MM.1S (cell line): ENCODE measurements at regions not wholly inside any gene's neighbourhood (a gene's known extent, or its start where the extent isn't known, plus 50 kb on each side); places are given as distances from the start of the nearest gene placed in this dataset.

Source experiments
- EZH2phosphoT487 ChIP-seq: fragments of 300-600 bp; sonication (generic); IDR thresholded peaks from 2 replicates; pipeline ENCODE4 v1.6.1; 2018; ENCODE audit warnings: antibody characterized with exemption, low read length
- TF ChIP-seq, protein P1 (sequence below): fragments of 300-600 bp; sonication (generic); IDR thresholded peaks from 2 replicates; pipeline ENCODE4 v1.5.1; 2016; ENCODE audit warnings: antibody characterized with exemption, low read length, mixed read lengths

DNA sequence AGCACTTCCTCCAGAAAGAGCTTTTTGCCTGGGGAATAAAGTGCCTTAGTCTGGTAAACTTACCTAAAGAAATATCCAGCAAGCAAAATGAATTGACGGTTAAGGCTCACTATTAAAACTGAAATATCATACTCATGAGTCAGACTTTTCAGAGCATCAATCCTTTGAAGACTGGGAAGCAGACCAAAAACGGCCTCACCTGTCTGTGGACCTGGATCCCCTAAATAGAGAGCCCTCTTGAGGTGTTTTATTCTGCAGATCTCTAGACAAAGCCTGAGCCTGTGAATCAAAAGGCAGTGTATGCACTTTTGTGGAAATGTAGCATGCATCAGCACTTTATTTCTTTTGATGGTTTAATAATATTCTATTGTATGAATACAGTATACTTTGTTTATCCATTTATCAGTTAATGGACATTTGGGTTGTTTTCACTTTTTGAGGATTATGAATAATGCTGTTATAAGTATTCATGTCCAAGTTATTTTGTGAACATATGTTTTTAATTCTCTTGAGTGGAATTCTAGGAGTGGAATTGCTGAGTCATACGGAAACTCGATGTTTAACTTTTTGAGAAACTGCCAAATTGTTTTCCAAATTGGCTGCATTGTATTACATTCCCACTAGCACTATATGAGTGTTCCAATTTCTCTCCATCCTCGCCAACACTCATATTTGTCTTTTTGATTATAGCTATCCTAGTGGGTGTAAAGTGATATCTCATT, 449.0 kb upstream of the IGFBP3 start:
- TF ChIP-seq, protein P1, sequence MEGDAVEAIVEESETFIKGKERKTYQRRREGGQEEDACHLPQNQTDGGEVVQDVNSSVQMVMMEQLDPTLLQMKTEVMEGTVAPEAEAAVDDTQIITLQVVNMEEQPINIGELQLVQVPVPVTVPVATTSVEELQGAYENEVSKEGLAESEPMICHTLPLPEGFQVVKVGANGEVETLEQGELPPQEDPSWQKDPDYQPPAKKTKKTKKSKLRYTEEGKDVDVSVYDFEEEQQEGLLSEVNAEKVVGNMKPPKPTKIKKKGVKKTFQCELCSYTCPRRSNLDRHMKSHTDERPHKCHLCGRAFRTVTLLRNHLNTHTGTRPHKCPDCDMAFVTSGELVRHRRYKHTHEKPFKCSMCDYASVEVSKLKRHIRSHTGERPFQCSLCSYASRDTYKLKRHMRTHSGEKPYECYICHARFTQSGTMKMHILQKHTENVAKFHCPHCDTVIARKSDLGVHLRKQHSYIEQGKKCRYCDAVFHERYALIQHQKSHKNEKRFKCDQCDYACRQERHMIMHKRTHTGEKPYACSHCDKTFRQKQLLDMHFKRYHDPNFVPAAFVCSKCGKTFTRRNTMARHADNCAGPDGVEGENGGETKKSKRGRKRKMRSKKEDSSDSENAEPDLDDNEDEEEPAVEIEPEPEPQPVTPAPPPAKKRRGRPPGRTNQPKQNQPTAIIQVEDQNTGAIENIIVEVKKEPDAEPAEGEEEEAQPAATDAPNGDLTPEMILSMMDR: no peak
- no peak for TF ChIP-seq EZH2phosphoT487
